ENCODE measurements at regions not wholly inside any gene's neighbourhood (a gene's known extent, or its start where the extent isn't known, plus 50 kb on each side); places are given as distances from the start of the nearest gene placed in this dataset.

DNA sequence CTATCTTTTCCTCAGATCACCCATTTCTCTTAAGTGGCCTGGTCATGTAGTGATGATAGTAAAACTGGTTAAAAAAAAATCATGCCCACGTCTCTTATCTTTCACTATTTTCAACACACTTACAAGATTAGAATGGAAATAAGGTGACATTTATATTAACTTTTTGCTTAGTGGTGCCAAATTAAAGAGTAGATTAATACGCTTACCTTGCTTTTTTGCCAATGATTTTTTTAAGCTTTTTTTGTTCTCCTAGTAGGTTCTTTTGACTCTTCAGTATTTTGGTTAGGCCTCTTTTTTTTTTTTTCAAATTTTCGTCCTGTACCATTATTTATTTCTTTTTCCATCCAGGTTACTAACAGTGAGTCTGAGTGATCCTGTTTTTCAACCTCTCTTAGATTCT is 147.9 kb downstream of the PTCSC3 start:
- Histone ChIP-seq H3K4me1 (ENCODE audit: control insufficient read depth, extremely low read depth, insufficient read depth, low read length) (no peaks in the 10 kb centered on the region), H3K9ac (replicated peaks; ENCODE audit: extremely low read depth, insufficient read depth, low read length) (no peak overlapping the region), H3K36me3 (ENCODE audit: control insufficient read depth in 2 of 2, extremely low read depth in 1 of 2, insufficient read depth in 2 of 2, low read length in 2 of 2) (no peaks in the 10 kb centered on the region), H3K27me3 (ENCODE audit: control insufficient read depth in 2 of 2, insufficient read depth in 2 of 2, low read length in 2 of 2) (no peaks in the 10 kb centered on the region), H3K9me3 (replicated peaks; ENCODE audit: control insufficient read depth, insufficient read depth, low read length) (no peaks in the 10 kb centered on the region), H3K4me2 (ENCODE audit: insufficient read depth, low read length) (no peak overlapping the region), H3K27ac (ENCODE audit: insufficient read depth, low read depth, low read length) (no peak overlapping the region), H3K4me3 (replicated peaks in 1 of 3; ENCODE audit: insufficient read depth in 1 of 3, low read depth in 1 of 3, low read length in 3 of 3) (no peak overlapping the region), H3K79me2 (ENCODE audit: control insufficient read depth, insufficient read depth, low read length) (no peaks in the 10 kb centered on the region), H2AFZ (ENCODE audit: low read depth, low read length) (no peak overlapping the region), H3K9me1 (replicated peaks; ENCODE audit: control insufficient read depth, extremely low read depth, insufficient read depth, low read length) (no peaks in the 10 kb centered on the region), H4K20me1 (replicated peaks; ENCODE audit: control insufficient read depth, extremely low read depth, insufficient read depth, low read length) (no peaks in the 10 kb centered on the region)
- dilution Hi-C loops (cut with MboI; ENCODE audit: extremely low pct_ligation_motif_present, low sequenced_read_pairs), result no loop called here
- no peak for FAIRE-seq
- POLR2A ChIA-PET, result no interaction called here
- DNase-seq (ENCODE audit: low read depth, low spot score), result no peak
- no TSS peak for BruUV-seq (replicated peaks)
- TF ChIP-seq FOS (IDR thresholded peaks at IDR 0.05; ENCODE audit: borderline replicate concordance, insufficient read depth, low read length) (no peak), POLR2A (IDR thresholded peaks at IDR 0.05; ENCODE audit: low read depth, low read length) (no peak), GATA2 (IDR thresholded peaks at IDR 0.05; ENCODE audit: insufficient read depth, insufficient read length, low read depth, low read length) (no peak), JUN (IDR thresholded peaks at IDR 0.05; ENCODE audit: borderline replicate concordance, insufficient read depth, insufficient read length, low read depth) (no peak), MYC (IDR thresholded peaks at IDR 0.05; ENCODE audit: low read depth, low read length) (no peak), POLR2AphosphoS5 (IDR thresholded peaks at IDR 0.05; ENCODE audit: insufficient read depth, low read depth, low read length) (no peak), EZH2 (IDR thresholded peaks at IDR 0.05; ENCODE audit: borderline replicate concordance, low read depth, low read length, severe bottlenecking) (no peak)
- TF ChIP-seq, protein P1, sequence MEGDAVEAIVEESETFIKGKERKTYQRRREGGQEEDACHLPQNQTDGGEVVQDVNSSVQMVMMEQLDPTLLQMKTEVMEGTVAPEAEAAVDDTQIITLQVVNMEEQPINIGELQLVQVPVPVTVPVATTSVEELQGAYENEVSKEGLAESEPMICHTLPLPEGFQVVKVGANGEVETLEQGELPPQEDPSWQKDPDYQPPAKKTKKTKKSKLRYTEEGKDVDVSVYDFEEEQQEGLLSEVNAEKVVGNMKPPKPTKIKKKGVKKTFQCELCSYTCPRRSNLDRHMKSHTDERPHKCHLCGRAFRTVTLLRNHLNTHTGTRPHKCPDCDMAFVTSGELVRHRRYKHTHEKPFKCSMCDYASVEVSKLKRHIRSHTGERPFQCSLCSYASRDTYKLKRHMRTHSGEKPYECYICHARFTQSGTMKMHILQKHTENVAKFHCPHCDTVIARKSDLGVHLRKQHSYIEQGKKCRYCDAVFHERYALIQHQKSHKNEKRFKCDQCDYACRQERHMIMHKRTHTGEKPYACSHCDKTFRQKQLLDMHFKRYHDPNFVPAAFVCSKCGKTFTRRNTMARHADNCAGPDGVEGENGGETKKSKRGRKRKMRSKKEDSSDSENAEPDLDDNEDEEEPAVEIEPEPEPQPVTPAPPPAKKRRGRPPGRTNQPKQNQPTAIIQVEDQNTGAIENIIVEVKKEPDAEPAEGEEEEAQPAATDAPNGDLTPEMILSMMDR (IDR thresholded peaks at IDR 0.05; ENCODE audit: extremely low read depth in 1 of 2, insufficient read depth in 1 of 2, low read depth in 1 of 2, low read length in 2 of 2), result no peak
- TF ChIP-seq, protein P2, sequence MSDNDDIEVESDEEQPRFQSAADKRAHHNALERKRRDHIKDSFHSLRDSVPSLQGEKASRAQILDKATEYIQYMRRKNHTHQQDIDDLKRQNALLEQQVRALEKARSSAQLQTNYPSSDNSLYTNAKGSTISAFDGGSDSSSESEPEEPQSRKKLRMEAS (IDR thresholded peaks at IDR 0.05; ENCODE audit: insufficient read depth, insufficient read length), result no peak
- intact Hi-C loops (cut with micrococcal nuclease), result no loop called here
- CTCF ChIA-PET, result no interaction called here

Data from endothelial cell of umbilical vein (primary cell).